Upper lobe of right lung (tissue), 1 donor: ENCODE measurements at regions not wholly inside any gene's neighbourhood (a gene's known extent, or its start where the extent isn't known, plus 50 kb on each side); places are given as distances from the start of the nearest gene placed in this dataset.
"Not testable (repeated sequence)": the region's sequence is repeated elsewhere in the genome, so short reads cannot be mapped to it uniquely, and the experiment has no call there.

Experiments used
- ATAC-seq: fragments of 200-7000 bp; cut with Tn5 transposase; one replicate; pipeline ENCODE4 v1.9.1; 2020; ENCODE audit warnings: mild to moderate bottlenecking, moderate library complexity
- DNase-seq: peaks from one replicate; pipeline ENCODE4 v3.0.0-alpha.2; 2020
- H3K27ac ChIP-seq: fragments of 200-600 bp; one replicate; pipeline ENCODE4 v1.8.0; 2022
- H3K27me3 ChIP-seq: fragments of 200-600 bp; one replicate; pipeline ENCODE4 v1.8.0; 2022; ENCODE audit warnings: mild to moderate bottlenecking
- H3K36me3 ChIP-seq: fragments of 200-600 bp; one replicate; pipeline ENCODE4 v1.8.0; 2022
- H3K4me1 ChIP-seq: fragments of 200-600 bp; one replicate; pipeline ENCODE4 v1.8.0; 2022
- H3K4me3 ChIP-seq: fragments of 200-600 bp; one replicate; pipeline ENCODE4 v1.8.0; 2022; ENCODE audit warnings: mild to moderate bottlenecking
- H3K9me3 ChIP-seq: fragments of 200-600 bp; one replicate; pipeline ENCODE4 v1.8.0; 2022
- intact Hi-C: fragments of 100-400 bp; cut with DNase I; formaldehyde crosslinking; loops from one replicate; pipeline ENCODE4 v1.11.0; 2022
- TF ChIP-seq, protein P1 (sequence below): fragments of 200-600 bp; IDR thresholded peaks from one replicate; pipeline ENCODE4 v1.8.0; 2022; ENCODE audit warnings: antibody characterized with exemption
- donor health status: DM: no; HTN: yes; CAD: no; lungs with severe emphysema.

DNA sequence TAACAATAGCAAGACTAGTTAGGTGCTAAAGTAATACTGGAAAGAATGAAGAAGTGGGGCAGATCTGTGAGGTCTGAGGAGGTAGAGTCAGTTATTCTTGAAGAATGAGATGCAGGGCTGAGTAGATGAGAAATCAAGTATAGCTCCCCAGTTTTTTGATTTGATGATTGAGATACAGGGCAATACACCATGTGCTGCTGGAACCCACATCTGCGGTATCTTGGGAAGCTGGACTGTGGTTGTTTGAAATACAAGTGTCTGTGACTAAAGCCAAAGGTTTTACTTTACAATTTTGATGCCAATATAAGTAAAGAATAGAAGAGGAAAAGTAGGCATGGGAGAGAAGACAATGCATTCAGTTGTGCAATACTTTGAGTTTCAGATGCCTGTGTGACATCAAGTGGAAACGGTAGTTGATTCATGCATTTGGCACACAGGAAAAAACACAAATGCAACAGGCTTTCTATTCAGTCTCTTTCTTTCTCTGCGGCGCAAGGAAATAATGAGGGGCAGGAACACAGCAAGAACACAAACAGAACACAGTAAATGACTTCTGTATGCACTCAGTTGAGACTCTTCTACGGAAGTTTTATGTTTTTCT is 190.2 kb upstream of the SLC38A2 start:
- intact Hi-C loops = no loop called here
- Histone ChIP-seq H3K9me3 (peaks cover 10% of the 10 kb centered on the region), H3K4me1 (no peaks in the 10 kb centered on the region), H3K4me3 (no peak overlapping the region), H3K27me3 (no peaks in the 10 kb centered on the region), H3K36me3 (no peaks in the 10 kb centered on the region), H3K27ac (no peak overlapping the region)
- DNase-seq (no peak), ATAC-seq (peak; percentile 20)
- TF ChIP-seq, protein P1, sequence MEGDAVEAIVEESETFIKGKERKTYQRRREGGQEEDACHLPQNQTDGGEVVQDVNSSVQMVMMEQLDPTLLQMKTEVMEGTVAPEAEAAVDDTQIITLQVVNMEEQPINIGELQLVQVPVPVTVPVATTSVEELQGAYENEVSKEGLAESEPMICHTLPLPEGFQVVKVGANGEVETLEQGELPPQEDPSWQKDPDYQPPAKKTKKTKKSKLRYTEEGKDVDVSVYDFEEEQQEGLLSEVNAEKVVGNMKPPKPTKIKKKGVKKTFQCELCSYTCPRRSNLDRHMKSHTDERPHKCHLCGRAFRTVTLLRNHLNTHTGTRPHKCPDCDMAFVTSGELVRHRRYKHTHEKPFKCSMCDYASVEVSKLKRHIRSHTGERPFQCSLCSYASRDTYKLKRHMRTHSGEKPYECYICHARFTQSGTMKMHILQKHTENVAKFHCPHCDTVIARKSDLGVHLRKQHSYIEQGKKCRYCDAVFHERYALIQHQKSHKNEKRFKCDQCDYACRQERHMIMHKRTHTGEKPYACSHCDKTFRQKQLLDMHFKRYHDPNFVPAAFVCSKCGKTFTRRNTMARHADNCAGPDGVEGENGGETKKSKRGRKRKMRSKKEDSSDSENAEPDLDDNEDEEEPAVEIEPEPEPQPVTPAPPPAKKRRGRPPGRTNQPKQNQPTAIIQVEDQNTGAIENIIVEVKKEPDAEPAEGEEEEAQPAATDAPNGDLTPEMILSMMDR = no peak

DNA sequence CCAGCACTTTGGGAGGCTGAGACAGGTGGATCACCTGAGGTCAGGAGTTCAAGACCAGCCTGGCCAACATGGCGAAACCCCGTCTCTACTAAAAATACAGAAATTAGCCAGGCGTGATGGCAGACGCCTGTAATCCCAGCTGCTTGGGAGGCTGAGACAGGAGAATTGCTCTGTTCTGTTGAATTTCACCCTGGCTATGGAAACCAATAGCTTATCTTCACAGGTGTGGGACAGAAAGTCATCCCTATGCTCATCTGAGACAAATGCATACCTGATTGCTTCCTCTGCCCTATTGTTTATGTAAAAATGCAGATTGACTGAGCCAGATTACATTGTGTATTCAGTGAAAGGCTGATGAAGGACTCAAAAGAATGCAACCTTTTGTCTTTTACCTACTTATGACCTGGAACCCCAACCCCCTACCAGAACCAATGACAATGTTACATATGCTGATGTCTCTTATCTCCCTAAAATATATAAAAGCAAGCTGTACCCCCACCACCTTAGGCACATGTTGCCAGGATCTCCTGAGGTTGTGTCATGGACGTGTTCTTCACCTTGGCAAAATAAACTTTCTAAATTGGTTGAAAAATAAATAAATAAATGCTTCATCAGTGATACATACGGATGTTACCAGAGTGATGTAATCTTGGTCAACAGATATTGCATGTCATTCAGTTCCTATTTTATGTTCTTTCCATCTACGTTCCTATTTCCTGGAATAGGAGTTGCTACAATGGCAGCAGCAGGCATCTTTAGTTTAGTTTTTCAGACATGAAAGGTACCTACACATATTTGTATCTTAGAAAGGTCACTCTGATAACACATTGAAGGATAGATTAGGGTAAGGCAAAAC is 189.4 kb upstream of the SLC38A2 start:
- H3K27ac ChIP-seq, H3K27me3 ChIP-seq, H3K36me3 ChIP-seq, H3K9me3 ChIP-seq, intact Hi-C loops, H3K4me1 ChIP-seq, H3K4me3 ChIP-seq, DNase-seq: not testable (repeated sequence)
- ATAC-seq = peak; percentile 30

DNA sequence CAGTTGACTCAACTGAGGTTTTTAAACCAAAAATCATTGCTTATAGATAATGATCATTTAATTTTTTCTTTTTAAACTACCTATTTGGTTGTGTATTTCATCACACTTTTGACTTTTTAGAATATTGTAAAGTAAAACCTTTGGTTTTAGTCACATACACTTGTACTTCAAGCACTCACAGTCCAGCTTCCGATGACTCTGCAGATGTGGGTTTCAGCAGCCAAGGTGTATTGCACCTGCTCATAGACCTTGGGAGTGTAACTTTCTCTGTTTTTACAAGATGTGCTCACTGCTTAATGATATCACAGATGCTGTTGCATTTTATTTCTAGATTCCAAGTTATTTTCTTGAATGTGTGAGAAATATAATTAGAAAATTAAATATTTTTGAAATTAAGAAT is 188.3 kb upstream of the SLC38A2 start:
- TF ChIP-seq, protein P1 = no peak
- Histone ChIP-seq H3K27me3 (no peaks in the 10 kb centered on the region), H3K4me1 (no peaks in the 10 kb centered on the region), H3K9me3 (no peaks in the 10 kb centered on the region), H3K27ac (no peak overlapping the region), H3K4me3 (no peak overlapping the region), H3K36me3 (no peaks in the 10 kb centered on the region)
- intact Hi-C loops = no loop called here
- ATAC-seq = no peak
- DNase-seq = no peak

DNA sequence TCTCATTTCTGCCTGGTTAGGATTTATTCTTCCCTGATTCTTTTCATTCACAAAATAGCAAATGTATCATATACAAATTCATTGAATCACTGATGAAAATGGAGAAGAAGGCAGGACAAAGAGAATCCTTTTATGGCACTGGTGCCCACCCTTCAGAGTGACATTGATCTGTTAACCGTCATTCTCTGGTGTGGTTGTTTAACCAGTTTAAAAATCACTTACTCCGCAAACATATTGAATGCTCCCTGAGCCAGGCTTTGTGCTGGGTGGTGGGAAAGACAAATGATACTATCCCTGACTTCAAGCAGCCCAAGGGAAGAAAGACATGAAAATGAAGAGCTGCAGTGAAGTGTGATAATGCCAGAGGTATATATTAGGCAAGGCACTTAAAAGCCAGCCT is 187.5 kb upstream of the SLC38A2 start:
- intact Hi-C loops = no loop called here
- H3K27ac ChIP-seq = no peak overlapping the region

DNA sequence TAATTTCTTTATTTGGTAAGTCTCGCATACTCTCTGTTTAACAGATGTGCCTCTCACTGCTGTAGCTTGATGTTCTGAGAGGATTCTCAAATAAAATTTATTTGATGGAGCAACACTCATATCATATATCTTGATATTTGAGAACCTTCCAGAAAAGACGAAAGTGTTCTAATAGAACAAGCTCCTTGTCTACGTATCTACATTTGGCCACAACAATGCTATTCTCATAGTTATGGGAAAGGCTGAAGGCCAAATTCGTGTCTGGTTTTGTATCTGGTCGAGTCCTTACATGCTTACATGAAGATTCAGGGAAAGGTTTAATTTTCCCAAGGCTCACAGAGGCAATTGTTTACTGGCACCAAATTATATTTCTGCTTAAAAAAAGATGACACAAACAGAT is 186.7 kb upstream of the SLC38A2 start:
- H3K27me3 ChIP-seq = no peaks in the 10 kb centered on the region
- no peaks in the 10 kb centered on the region for H3K36me3 ChIP-seq
- H3K4me3 ChIP-seq = no peak overlapping the region
- ATAC-seq = no peak
- TF ChIP-seq, protein P1 = no peak
- DNase-seq = no peak
- H3K9me3 ChIP-seq = no peaks in the 10 kb centered on the region
- intact Hi-C loops = no loop called here
- no peak overlapping the region for H3K27ac ChIP-seq
- H3K4me1 ChIP-seq = no peaks in the 10 kb centered on the region

More for the DNA sequence above, 187.5 kb upstream of the SLC38A2 start:
- Histone ChIP-seq H3K4me3 (no peak overlapping the region), H3K4me1 (no peaks in the 10 kb centered on the region), H3K36me3 (no peaks in the 10 kb centered on the region), H3K9me3 (no peaks in the 10 kb centered on the region), H3K27me3 (no peaks in the 10 kb centered on the region)
- DNase-seq (no peak), ATAC-seq (no peak)
- TF ChIP-seq, protein P1 = no peak

DNA sequence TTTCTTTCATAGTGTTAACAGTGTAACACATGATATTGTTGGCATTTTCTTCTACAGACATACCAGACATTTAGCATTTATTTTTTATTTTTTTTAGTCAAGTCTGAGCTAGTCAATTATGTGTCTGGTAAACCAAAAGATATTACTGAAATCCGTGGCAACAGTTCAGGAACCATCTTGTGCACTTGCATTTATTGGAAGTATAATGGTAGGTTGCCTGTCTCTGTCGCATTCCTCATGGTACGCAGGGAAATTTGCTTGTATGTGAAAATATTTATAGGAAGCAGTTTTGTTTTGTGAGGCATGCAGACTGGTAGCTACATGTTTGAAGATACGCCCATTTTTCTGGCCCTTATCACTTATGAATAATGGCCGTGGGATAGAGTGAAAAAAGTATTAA is 186.1 kb upstream of the SLC38A2 start:
- no peak for ATAC-seq
- H3K4me1 ChIP-seq = no peaks in the 10 kb centered on the region
- no peaks in the 10 kb centered on the region for H3K9me3 ChIP-seq
- no peak overlapping the region for H3K4me3 ChIP-seq
- H3K27ac ChIP-seq = no peak overlapping the region
- TF ChIP-seq, protein P1 = no peak
- intact Hi-C loops = no loop called here
- H3K36me3 ChIP-seq = no peaks in the 10 kb centered on the region
- H3K27me3 ChIP-seq = no peaks in the 10 kb centered on the region
- DNase-seq = no peak
